ENCODE measurements at regions not wholly inside any gene's neighbourhood (a gene's known extent, or its start where the extent isn't known, plus 50 kb on each side); places are given as distances from the start of the nearest gene placed in this dataset.

DNA sequence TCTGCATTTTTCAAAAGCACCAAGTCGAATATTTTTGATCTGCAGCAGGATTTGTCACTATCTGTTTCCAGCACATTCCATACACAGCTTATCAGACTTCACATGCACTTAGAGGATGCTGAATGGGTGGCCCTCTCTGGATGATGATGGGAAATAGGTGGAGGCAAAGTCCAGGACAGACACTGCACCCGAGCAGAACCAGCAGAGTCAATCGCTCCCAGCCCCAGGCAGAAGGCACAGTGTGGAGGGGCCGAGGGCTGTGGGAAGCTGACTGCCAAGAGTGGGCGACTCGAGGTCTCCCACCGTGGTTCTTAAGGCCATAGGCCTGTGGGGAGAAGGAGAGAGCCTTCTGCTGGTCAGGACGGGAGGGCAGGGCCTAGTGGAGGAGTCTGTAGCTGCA, 490.2 kb upstream of the MGMT start:
- DNase-seq (ENCODE audit: low read depth): no peak

GRCh38 chr10:128978211-128978610, 488.8 kb upstream of the MGMT start:
- no peak for DNase-seq (ENCODE audit: low read depth)

GRCh38 chr10:128979405-128979804, 487.6 kb upstream of the MGMT start:
- DNase-seq (ENCODE audit: low read depth): no peak

DNA sequence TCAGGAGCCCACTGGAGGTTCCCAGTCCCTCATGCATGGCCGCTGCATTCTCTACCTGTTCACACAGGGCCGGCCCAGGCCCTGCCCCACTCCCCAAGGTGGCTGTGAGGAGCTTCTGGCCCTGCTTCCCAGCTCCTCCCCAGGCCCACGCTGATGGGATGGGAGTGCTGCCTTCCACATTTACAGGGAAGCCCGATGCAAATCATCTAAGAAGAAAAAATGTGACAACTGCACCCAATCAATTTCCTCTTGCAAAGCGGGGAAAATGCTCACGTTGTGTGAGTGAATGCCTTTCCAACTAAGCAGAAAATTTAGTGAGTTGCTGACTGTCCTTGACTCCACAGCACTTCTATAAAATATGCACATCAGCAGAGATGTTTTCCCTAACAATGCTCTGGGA, 485.8 kb upstream of the MGMT start:
- no peak for DNase-seq (ENCODE audit: low read depth)

GRCh38 chr10:128981881-128982615, 485.0 kb upstream of the MGMT start:
- DNase-seq (ENCODE audit: low read depth): no peak

DNA sequence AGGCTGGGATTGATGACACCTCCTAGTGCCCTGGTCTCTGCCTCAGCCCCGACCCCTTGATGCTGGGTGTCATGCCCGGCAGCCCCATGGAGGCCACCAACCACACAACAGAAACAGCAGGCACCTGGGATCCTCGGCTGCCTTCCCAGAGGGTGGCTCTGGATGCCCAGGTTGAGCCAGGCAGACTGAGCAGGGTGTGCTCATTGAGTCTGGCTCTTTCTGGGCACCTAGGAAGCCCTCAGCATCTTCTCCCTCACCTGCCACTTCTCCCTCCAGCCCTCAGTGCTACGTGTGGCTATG, 484.5 kb upstream of the MGMT start:
- no peak for DNase-seq (ENCODE audit: low read depth)

DNA sequence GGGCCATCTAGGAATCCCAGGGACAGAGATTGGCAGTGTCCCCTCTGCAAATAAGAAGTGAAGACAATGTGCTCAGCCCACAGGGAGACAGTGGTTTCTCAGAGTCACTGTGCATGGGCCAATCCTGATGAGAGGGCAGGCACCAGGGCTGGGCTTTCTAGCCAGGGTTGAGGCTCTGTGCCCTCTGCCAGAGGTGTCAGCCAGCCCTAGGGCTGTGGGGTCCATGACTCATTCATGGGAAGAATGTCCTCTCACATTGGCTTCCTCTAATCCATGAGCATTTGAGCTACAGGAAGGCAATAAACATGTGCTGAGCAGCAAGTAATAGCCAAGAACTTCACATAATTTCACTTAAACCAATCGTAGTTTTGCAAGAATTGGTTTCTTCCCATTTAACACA, 482.0 kb upstream of the MGMT start:
- no peak for DNase-seq (ENCODE audit: low read depth)

GRCh38 chr10:128990986-128991385, 476.1 kb upstream of the MGMT start:
- DNase-seq (ENCODE audit: low read depth): no peak

DNA sequence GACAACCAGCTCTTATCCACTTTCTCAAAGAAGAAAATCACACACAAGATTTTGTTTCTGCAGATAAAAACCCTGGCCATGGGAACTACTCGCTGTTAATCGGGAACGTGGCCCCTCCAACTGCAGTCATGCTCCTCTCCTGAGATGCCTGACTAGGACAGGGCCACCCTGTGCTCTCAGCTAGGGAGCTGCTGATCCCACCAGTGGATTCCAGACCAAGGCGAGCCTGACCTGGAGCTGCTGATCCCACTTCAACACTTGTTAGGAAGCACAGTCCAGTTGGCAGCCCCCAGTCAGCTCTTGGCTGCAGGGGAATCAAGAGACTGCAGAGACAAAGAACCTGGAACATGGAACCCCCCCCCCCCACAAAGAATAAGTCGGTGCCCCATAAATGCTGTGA, 474.3 kb upstream of the MGMT start:
- DNase-seq (ENCODE audit: low read depth): no peak

DNA sequence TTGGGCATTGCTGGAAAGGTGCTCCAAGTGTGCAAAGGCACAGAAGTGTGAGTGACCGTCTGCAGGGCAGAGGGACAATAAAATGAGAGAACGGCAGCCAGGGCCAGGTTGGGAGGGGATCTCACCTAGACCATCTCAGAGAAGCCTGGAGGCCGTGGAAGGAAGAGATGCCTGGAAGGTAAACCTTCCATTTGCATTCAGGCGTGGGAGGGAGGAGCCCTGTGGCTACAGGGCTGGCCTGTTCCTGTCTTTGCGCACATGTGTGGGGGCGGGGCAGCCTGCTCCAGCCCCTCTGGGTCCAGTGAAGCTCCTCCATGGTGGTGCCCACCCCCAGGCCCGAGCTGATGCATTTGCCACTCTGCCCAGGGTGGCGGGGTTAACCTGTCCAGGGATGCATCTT, 473.6 kb upstream of the MGMT start:
- no peak for DNase-seq (ENCODE audit: low read depth)

GRCh38 chr10:128993911-128994538, 473.0 kb upstream of the MGMT start:
- no peak for DNase-seq (ENCODE audit: low read depth)

DNA sequence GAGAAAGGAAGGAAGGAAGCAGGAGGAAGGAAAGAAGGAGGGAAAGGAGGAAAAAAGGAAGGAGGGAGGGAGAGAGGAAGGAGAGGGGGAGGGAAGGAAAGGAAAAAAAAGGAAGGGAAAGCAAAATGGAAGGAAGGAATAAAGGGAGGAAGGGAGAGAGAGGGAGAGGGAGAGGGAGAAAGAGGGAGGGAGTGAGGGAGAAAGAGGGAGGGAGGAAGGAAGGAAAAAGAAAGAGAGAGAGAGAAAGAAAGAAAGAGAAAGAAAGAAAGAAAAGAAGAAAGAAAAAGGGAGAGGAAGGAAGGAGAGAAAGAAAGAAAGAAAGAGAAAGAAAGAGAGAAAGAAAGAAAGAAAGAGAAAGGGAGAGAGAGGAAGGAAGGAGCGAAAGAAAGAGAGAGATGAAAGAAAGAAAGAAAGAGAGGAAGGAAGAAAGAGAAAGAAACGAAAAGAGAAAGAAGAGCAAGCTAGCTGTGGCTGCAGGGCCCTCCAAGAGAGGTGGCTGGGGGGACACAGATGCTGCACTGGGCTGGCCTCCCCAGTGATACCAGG, 472.4 kb upstream of the MGMT start:
- no peak for DNase-seq (ENCODE audit: low read depth)

DNA sequence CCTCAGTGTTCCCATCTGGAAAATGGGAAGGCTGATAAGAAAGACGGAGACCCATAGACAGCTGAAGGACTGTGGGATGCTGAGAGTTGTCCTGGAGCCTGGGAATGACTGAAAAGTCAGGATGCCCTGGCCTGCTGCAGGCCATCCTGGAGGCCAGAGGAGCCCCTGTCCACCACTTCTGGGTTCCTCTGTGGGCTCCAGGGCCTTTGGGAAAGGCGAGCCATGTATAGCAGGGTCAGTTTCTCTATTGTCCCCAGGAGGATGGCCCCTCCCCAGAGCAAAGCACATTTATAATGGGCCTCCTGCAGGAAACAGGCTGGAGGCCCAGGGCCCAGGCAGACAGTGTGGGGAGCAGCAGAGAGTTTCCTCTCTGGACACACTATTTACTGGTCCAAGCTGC, 471.4 kb upstream of the MGMT start:
- DNase-seq (ENCODE audit: low read depth): no peak

DNA sequence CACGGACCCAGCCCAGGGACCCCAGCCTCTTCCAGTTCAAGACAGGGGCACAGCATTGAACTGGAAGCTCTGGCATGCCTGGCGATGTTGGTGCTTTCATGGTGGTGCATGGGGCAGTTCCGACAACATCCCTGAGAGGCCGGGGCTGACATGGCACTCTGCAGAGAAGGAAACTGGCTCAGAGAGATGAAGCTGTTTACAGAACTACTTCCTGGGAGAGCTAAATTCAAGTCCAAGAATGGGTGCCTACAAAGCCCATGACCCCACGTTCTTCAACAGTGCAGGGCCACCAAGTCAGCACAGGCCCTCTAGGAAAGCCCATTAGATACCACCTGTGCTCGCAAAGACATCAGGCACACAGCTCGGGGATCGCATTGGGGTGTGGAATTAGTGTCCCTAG, 470.9 kb upstream of the MGMT start:
- DNase-seq (ENCODE audit: low read depth): no peak

DNA sequence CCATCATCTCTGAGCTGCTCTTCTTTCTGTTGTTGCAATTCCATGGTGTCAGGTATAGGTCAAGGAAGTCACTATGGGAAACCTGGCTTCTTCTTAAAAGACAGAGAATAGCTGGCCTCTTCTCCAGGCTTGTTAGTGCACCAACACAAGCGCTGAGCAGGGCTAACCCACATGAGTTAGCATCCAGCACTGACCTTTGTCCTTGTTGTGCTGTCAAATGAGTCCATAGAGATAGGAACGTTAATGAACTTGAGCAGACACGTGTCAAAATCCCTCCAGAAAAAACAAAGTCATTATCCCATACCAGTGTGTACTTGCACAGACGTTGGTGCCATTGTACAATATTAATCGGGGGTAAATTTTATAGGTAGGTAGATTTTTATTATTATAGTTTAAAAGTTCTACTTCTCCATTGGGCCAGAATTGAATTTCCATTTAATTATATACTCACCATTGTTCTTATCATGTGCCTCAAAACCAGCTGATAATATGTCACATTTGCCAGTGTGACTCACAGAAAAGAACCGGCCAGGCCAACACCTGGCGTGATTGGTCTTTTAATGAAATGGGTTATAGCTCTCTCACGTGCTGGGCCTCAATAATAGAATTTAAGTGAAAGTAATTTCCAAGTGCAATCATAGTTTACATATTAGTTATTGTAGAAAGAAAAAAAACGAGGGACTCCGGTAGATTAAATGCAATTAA, 468.8 kb upstream of the MGMT start:
- DNase-seq (ENCODE audit: low read depth): no peak

DNA sequence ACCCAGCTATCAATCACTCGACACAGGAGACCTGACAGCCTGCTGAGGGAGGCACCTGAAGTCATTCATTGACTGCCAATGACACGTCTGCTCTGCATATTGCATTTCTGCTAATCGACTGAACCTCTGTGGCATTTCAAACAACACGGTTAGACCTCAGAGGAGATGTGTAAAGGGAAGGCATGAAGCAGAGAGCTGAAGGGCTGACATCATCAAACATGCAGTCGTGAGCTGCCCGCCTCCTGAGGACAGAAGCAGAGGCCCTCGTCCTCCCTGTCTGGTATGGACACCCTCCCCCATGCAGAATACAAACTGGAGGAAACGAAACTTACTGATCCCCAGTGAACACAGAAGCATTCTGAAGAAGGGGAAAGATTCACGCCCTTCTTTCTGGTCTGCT, 462.6 kb upstream of the MGMT start:
- DNase-seq (ENCODE audit: low read depth): no peak

DNA sequence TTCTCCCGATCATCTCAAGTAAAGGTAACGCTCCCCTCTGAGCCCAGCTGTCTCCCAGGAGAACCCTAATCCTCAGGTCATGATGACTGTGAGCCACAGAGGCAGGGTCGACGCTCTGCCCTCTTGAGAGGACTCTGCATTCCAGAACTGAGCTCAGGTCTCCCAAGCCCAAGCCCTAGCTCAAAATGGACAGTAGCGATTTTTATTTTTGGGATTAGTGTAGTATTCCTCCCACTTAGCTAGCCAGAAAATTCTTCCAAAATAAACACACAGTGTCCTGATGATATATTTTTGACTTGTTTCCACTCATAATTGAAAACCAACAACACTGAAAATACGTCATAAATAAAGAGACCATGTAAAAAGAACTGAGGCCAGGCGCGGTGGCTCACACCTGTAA, 462.0 kb upstream of the MGMT start:
- no peak for DNase-seq (ENCODE audit: low read depth)

GRCh38 chr10:129005804-129006203, 461.2 kb upstream of the MGMT start:
- no peak for DNase-seq (ENCODE audit: low read depth)

GRCh38 chr10:129018511-129018910, 448.5 kb upstream of the MGMT start:
- DNase-seq (ENCODE audit: low read depth): no peak

DNA sequence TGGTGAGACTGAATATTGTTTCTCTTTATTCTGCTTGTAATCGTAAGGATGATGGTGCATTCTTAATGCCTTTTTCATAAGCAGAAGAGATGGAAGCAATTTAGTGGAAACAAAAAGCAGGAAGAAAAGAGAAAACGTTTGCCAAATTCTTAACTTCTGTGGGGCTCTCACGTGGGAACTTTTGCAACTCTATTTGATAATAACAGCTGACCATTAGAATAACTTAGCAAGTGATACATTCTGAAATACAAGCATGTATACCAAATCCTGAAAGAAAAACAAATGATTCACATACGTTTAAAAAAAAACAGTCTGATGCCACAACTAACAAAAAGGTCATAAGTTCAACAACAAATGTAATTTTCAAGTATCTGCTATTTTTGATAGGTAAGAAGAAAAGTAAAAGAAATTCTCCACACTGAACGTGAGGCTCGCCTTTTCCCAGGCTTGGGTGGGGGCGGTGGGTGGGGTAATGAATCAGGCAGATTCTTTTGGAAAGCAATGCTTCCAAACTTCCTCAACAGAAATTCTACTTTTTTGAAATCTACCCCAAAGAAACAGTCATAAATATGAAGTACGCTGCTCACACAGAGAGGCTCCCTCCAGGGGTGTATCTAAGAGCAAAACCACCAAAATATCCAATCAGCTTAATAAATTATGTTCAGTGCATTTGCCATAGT, 446.2 kb upstream of the MGMT start:
- DNase-seq (ENCODE audit: low read depth): no peak

GRCh38 chr10:129021594-129022304, 445.3 kb upstream of the MGMT start:
- no peak for DNase-seq (ENCODE audit: low read depth)

GRCh38 chr10:129023082-129023481, 444.0 kb upstream of the MGMT start:
- no peak for DNase-seq (ENCODE audit: low read depth)
